H1 (cell line): ENCODE measurements at regions not wholly inside any gene's neighbourhood (a gene's known extent, or its start where the extent isn't known, plus 50 kb on each side); places are given as distances from the start of the nearest gene placed in this dataset.

Experiments used
- CTCF ChIA-PET: fragments of 300-600 bp; sonication (Branson Sonifier 250); formaldehyde crosslinking; loops from one replicate; lab custom pipeline; 2021; ENCODE audit not compliant: partially characterized antibody; lab: Charles Lee
- POLR2A ChIA-PET: fragments of 300-600 bp; sonication (Branson Sonifier 250); formaldehyde crosslinking; loops from one replicate; lab custom pipeline; 2021; ENCODE audit warnings: inconsistent platforms; ENCODE audit not compliant: partially characterized antibody; lab: Charles Lee
- DNase-seq, 2 experiments: peaks; one replicate each; pipeline versions ENCODE4 v3.0.0 to v3.0.0-alpha.2; 2010 to 2022; ENCODE audit warnings: low spot score in 2 of 2, low read depth in 1 of 2, mixed read lengths in 1 of 2
- FAIRE-seq: peaks from 2 replicates; lab custom pipeline; 2011; peaks lifted over from hg19 to GRCh38; lab: Jason Lieb, UNC
- H2AFZ ChIP-seq: 2 replicates; pipeline ENCODE4 v1.8.1; 2012; ENCODE audit warnings: low read length, inconsistent platforms
- H2AK5ac ChIP-seq: 2 replicates; pipeline ENCODE4 v1.6.1; 2013; ENCODE audit warnings: low read depth, low read length
- H2BK120ac ChIP-seq: replicated peaks from 2 replicates; pipeline ENCODE3; 2013; ENCODE audit warnings: low read depth, low read length, inconsistent platforms
- H2BK12ac ChIP-seq: 2 replicates; pipeline ENCODE4 v1.6.1; 2013; ENCODE audit warnings: low read depth, low read length
- H2BK15ac ChIP-seq: 2 replicates; pipeline ENCODE4 v1.6.1; 2013; ENCODE audit warnings: low read length
- H2BK20ac ChIP-seq: 2 replicates; pipeline ENCODE4 v1.6.1; 2013; ENCODE audit warnings: low read length
- H2BK5ac ChIP-seq: 2 replicates; pipeline ENCODE4 v1.6.1; 2013; ENCODE audit warnings: low read depth, low read length
- H3K14ac ChIP-seq: 2 replicates; pipeline ENCODE4 v1.6.1; 2013; ENCODE audit warnings: inconsistent platforms; ENCODE audit not compliant: insufficient read length
- H3K18ac ChIP-seq: 2 replicates; pipeline ENCODE4 v1.6.1; 2013; ENCODE audit warnings: low read length; ENCODE audit errors: extremely low read depth
- H3K23ac ChIP-seq: 2 replicates; pipeline ENCODE4 v1.6.1; 2013; ENCODE audit warnings: inconsistent platforms; ENCODE audit not compliant: insufficient read length
- H3K23me2 ChIP-seq: 2 replicates; pipeline ENCODE4 v1.6.1; 2013; ENCODE audit warnings: low read depth, low read length
- H3K27ac ChIP-seq: 2 replicates; pipeline ENCODE4 v1.6.1; 2011; ENCODE audit warnings: low read depth, low read length, inconsistent platforms
- H3K27me3 ChIP-seq, 4 experiments: replicated peaks in 1 of 4; 1 replicate in 1 of 4; 2 replicates in 3 of 4; pipeline versions ENCODE4 v1.6.1 to v1.8.1; 2011 to 2013; ENCODE audit warnings: low read length in 3 of 4, mild to moderate bottlenecking in 3 of 4, inconsistent platforms in 2 of 4, mixed read lengths in 2 of 4, moderate library complexity in 1 of 4; ENCODE audit not compliant: control insufficient read depth in 3 of 4, insufficient read depth in 3 of 4; ENCODE audit errors: extremely low read depth in 1 of 4
- H3K36me3 ChIP-seq, 4 experiments: 2 replicates each; pipeline versions ENCODE4 v1.6.1 to v1.8.1; 2011 to 2013; ENCODE audit warnings: mild to moderate bottlenecking in 4 of 4, low read length in 3 of 4, moderate library complexity in 2 of 4, control low read depth in 1 of 4, inconsistent platforms in 1 of 4; ENCODE audit not compliant: insufficient read depth in 4 of 4, control insufficient read depth in 2 of 4
- H3K4ac ChIP-seq: replicated peaks from 2 replicates; pipeline ENCODE3; 2013; ENCODE audit warnings: low read length, low read depth, mixed read lengths, inconsistent platforms; ENCODE audit not compliant: insufficient read length
- H3K4me1 ChIP-seq, 4 experiments: replicated peaks in 1 of 4; 1 replicate in 1 of 4; 2 replicates in 3 of 4; pipeline versions ENCODE4 v1.6.1 to v1.8.1; 2011 to 2013; ENCODE audit warnings: low read length in 3 of 4, inconsistent platforms in 2 of 4, mixed read lengths in 1 of 4; ENCODE audit not compliant: insufficient read depth in 4 of 4, control insufficient read depth in 3 of 4
- H3K4me2 ChIP-seq, 2 experiments: 2 replicates each; pipeline versions ENCODE4 v1.6.1 to v1.8.1; 2011 to 2013; ENCODE audit warnings: low read depth in 2 of 2, low read length in 2 of 2, control low read depth in 1 of 2, inconsistent platforms in 1 of 2, mild to moderate bottlenecking in 1 of 2; ENCODE audit not compliant: insufficient read depth in 1 of 2
- H3K4me3 ChIP-seq, 4 experiments: fragments of 200-600, 300-600 bp in 1 of 4; sonication (generic), shearing (Covaris generic), sonication (Bioruptor Twin) in 1 of 4; 2 replicates each; pipeline versions ENCODE4 v1.5.1 to v1.8.1; 2011 to 2016; ENCODE audit warnings: low read length in 4 of 4, low read depth in 3 of 4, control low read depth in 2 of 4, inconsistent platforms in 2 of 4, mild to moderate bottlenecking in 2 of 4, mixed read lengths in 1 of 4, moderate library complexity in 1 of 4; ENCODE audit not compliant: insufficient read depth in 2 of 4; ENCODE audit errors: extremely low read depth in 1 of 4
- H3K56ac ChIP-seq: replicated peaks from 2 replicates; pipeline ENCODE3; 2013; ENCODE audit warnings: low read depth, mild to moderate bottlenecking, mixed read lengths, low read length, inconsistent platforms; ENCODE audit not compliant: insufficient read length
- H3K79me1 ChIP-seq: 2 replicates; pipeline ENCODE4 v1.6.1; 2013; ENCODE audit warnings: low read depth, low read length, control low read depth
- H3K79me2 ChIP-seq, 2 experiments: 2 replicates each; pipeline versions ENCODE4 v1.6.1 to v1.8.1; 2012 to 2013; ENCODE audit warnings: low read length in 2 of 2, mild to moderate bottlenecking in 2 of 2, inconsistent platforms in 1 of 2; ENCODE audit not compliant: insufficient read depth in 2 of 2, control insufficient read depth in 1 of 2
- H3K9ac ChIP-seq, 4 experiments: replicated peaks in 1 of 4; 1 replicate in 1 of 4; 2 replicates in 3 of 4; pipeline versions ENCODE4 v1.6.1 to v1.8.1; 2011 to 2013; ENCODE audit warnings: low read depth in 3 of 4, low read length in 3 of 4, control low read depth in 2 of 4, mild to moderate bottlenecking in 2 of 4, moderate library complexity in 2 of 4, inconsistent platforms in 1 of 4; ENCODE audit errors: extremely low read depth in 1 of 4
- H3K9me3 ChIP-seq, 2 experiments: 2 replicates each; pipeline versions ENCODE4 v1.6.1 to v1.8.1; 2012 to 2013; ENCODE audit warnings: mild to moderate bottlenecking in 2 of 2, moderate library complexity in 2 of 2, control low read depth in 1 of 2, inconsistent platforms in 1 of 2, low read depth in 1 of 2, low read length in 1 of 2, mixed read lengths in 1 of 2; ENCODE audit not compliant: insufficient read depth in 2 of 2
- H4K20me1 ChIP-seq, 2 experiments: replicated peaks in 1 of 2; 2 replicates each; pipeline versions ENCODE3 to v1.8.1; 2011 to 2013; ENCODE audit warnings: inconsistent platforms in 2 of 2, low read length in 2 of 2, mild to moderate bottlenecking in 1 of 2; ENCODE audit not compliant: insufficient read depth in 2 of 2, control insufficient read depth in 1 of 2
- H4K5ac ChIP-seq: 2 replicates; pipeline ENCODE4 v1.6.1; 2013; ENCODE audit warnings: low read length, low read depth, mixed read lengths, inconsistent platforms; ENCODE audit not compliant: insufficient read length
- H4K8ac ChIP-seq: 2 replicates; pipeline ENCODE4 v1.8.0; 2013; ENCODE audit warnings: mild to moderate bottlenecking, moderate library complexity, low read length, inconsistent platforms; ENCODE audit not compliant: insufficient read depth; ENCODE audit errors: extremely low read depth
- H4K91ac ChIP-seq: replicated peaks from 2 replicates; pipeline ENCODE3; 2013; ENCODE audit warnings: low read length, mixed read lengths, inconsistent platforms; ENCODE audit not compliant: insufficient read length
- ASH2L ChIP-seq: fragments of 200-600, 300-600 bp; sonication (generic); IDR thresholded peaks from one replicate; pipeline ENCODE4 v1.7.1; 2017; ENCODE audit warnings: low read length
- BACH1 ChIP-seq: IDR thresholded peaks from 2 replicates; pipeline ENCODE4 v1.6.1; 2012; ENCODE audit warnings: low read length, improper control_type of control experiment
- EZH2 ChIP-seq: fragments of 200-600 bp; sonication (generic); IDR thresholded peaks from 2 replicates; pipeline ENCODE4 v1.7.1; 2012; ENCODE audit warnings: low read depth, mild to moderate bottlenecking, moderate library complexity, low read length, inconsistent platforms; ENCODE audit not compliant: severe bottlenecking
- GTF2F1 ChIP-seq: IDR thresholded peaks from 2 replicates; pipeline ENCODE4 v1.6.1; 2012; ENCODE audit warnings: low read depth, low read length, improper control_type of control experiment, borderline replicate concordance
- JUN ChIP-seq: IDR thresholded peaks from 2 replicates; pipeline ENCODE4 v1.6.1; 2011; ENCODE audit warnings: low read depth, mild to moderate bottlenecking, improper control_type of control experiment, low read length
- JUND ChIP-seq: IDR thresholded peaks from 2 replicates; pipeline ENCODE4 v1.6.1; 2011; ENCODE audit warnings: mild to moderate bottlenecking, improper control_type of control experiment, low read length
- POLR2AphosphoS5 ChIP-seq: IDR thresholded peaks from 2 replicates; pipeline ENCODE4 v1.6.1; 2011; ENCODE audit warnings: low read depth, low read length
- RFX5 ChIP-seq: IDR thresholded peaks from 2 replicates; pipeline ENCODE4 v1.6.1; 2011; ENCODE audit warnings: low read depth, low read length, improper control_type of control experiment, borderline replicate concordance
- RNF2 ChIP-seq: fragments of 200-900, 300-1000 bp; sonication (generic); IDR thresholded peaks from 2 replicates; pipeline ENCODE4 v1.7.1; 2016; ENCODE audit warnings: borderline replicate concordance, low read depth, mild to moderate bottlenecking, antibody characterized with exemption, low read length; ENCODE audit not compliant: poor library complexity, severe bottlenecking; ENCODE audit errors: missing control alignments
- SIX5 ChIP-seq: IDR thresholded peaks from 2 replicates; pipeline ENCODE4 v1.6.1; 2011; ENCODE audit warnings: mild to moderate bottlenecking, low read depth, low read length
- SP2 ChIP-seq: IDR thresholded peaks from 2 replicates; pipeline ENCODE4 v1.6.1; 2012; ENCODE audit warnings: mild to moderate bottlenecking, low read length, inconsistent platforms
- SP4 ChIP-seq: IDR thresholded peaks from 2 replicates; pipeline ENCODE4 v1.6.1; 2012; ENCODE audit warnings: low read length, inconsistent platforms
- SRF ChIP-seq: IDR thresholded peaks from 2 replicates; pipeline ENCODE4 v1.6.1; 2011; ENCODE audit warnings: mild to moderate bottlenecking, low read depth, low read length, moderate library complexity
- TBP ChIP-seq: IDR thresholded peaks from 2 replicates; pipeline ENCODE4 v1.6.1; 2011; ENCODE audit warnings: low read depth, low read length, improper control_type of control experiment
- TEAD4 ChIP-seq: IDR thresholded peaks from 2 replicates; pipeline ENCODE4 v1.6.1; 2012; ENCODE audit warnings: low read depth, low read length, inconsistent platforms, mixed read lengths
- YY1 ChIP-seq: IDR thresholded peaks from 2 replicates; pipeline ENCODE4 v1.6.1; 2011; ENCODE audit warnings: low read depth, mild to moderate bottlenecking, low read length
- WGBS, 2 experiments: shearing (Covaris generic) in 1 of 2; methylation state at CpG; one replicate each; pipeline versions ENCODE4 v1.1.6 to v1.1.7; 2013 to 2015; ENCODE audit warnings: low lambda C conversion rate in 2 of 2, mixed read lengths in 2 of 2, inconsistent platforms in 1 of 2, low coverage in 1 of 2, missing lambda C conversion rate in 1 of 2; ENCODE audit not compliant: insufficient replicate concordance in 2 of 2, insufficient coverage in 1 of 2, insufficient read length in 1 of 2; ENCODE audit errors: extremely low coverage in 1 of 2, missing lambda C conversion rate in 1 of 2; 5-methylcytosine and 5-hydroxymethylcytosine counted together

- no peak overlapping the region for H2AFZ ChIP-seq
- no peak overlapping the region for H4K5ac ChIP-seq
- H2AK5ac ChIP-seq: no peak overlapping the region
- no peak overlapping the region for H2BK120ac ChIP-seq
- H3K27ac ChIP-seq: no peak overlapping the region
- no peak overlapping the region for H2BK5ac ChIP-seq
- H3K23me2 ChIP-seq: no peaks in the 10 kb centered on the region
- H4K20me1 ChIP-seq: no peaks in the 10 kb centered on the region
- no peak overlapping the region for H3K4me3 ChIP-seq
- WGBS, 2 experiments: 95% methylated on average over 4 of the region's 4 CpGs; no CpG with 5 or more reads in 1 of the 2 experiments
- H3K9ac ChIP-seq: no peak overlapping the region
- H2BK20ac ChIP-seq: no peak overlapping the region
- H3K18ac ChIP-seq: no peak overlapping the region
- H3K79me2 ChIP-seq: no peaks in the 10 kb centered on the region
- no peaks in the 10 kb centered on the region for H3K9me3 ChIP-seq
- no peaks in the 10 kb centered on the region for H3K36me3 ChIP-seq
- DNase-seq (no peak), FAIRE-seq (no peak)
- H4K91ac ChIP-seq: no peak overlapping the region
- no peak overlapping the region for H4K8ac ChIP-seq
- no peak overlapping the region for H3K4ac ChIP-seq
- CTCF ChIA-PET: interaction anchor here (0.8 to 1.5 kb wide), 3 partner anchors 12 to 186 kb away, joined by 3 read pairs; no protein-coding TSS in a partner anchor
- POLR2A ChIA-PET: no interaction called here
- H3K27me3 ChIP-seq: no peaks in the 10 kb centered on the region
- H3K4me1 ChIP-seq: no peaks in the 10 kb centered on the region
- no peak overlapping the region for H3K4me2 ChIP-seq
- H3K23ac ChIP-seq: no peak overlapping the region
- H3K56ac ChIP-seq: no peak overlapping the region
- no peaks in the 10 kb centered on the region for H3K79me1 ChIP-seq
- no peak overlapping the region for H2BK15ac ChIP-seq
- no peak overlapping the region for H3K14ac ChIP-seq
- no peak overlapping the region for H2BK12ac ChIP-seq
- no peak for TF ChIP-seq SRF
- TF ChIP-seq JUND: no peak
- TF ChIP-seq SP4: no peak
- TF ChIP-seq SIX5: no peak
- no peak for TF ChIP-seq YY1
- TF ChIP-seq JUN: no peak
- TF ChIP-seq GTF2F1: no peak
- no peak for TF ChIP-seq BACH1
- TF ChIP-seq RFX5: no peak
- TF ChIP-seq TEAD4: no peak
- TF ChIP-seq TBP: no peak
- no peak for TF ChIP-seq POLR2AphosphoS5
- no peak for TF ChIP-seq SP2
- TF ChIP-seq RNF2: no peak
- no peak for TF ChIP-seq ASH2L
- no peak for TF ChIP-seq EZH2
These were observed 1095.0 kb downstream of the FAT4 start for GRCh38 chr4:126409746-126410145.
